ENCODE measurements at regions not wholly inside any gene's neighbourhood (a gene's known extent, or its start where the extent isn't known, plus 50 kb on each side); places are given as distances from the start of the nearest gene placed in this dataset.

- TF ChIP-seq POLR2A (IDR thresholded peaks at IDR 0.05): no peak
- TF ChIP-seq CTCF (IDR thresholded peaks at IDR 0.05 in 8 of 11, conservative IDR thresholded peaks at IDR 0.05 in 3 of 11): no peak
Measured at GRCh38 chr2:221347471-221347870, 224.6 kb downstream of the EPHA4 start.
